A673 (cell line): ENCODE measurements at regions not wholly inside any gene's neighbourhood (a gene's known extent, or its start where the extent isn't known, plus 50 kb on each side); places are given as distances from the start of the nearest gene placed in this dataset.

Source experiments
- BruUV-seq: library from RNA; stranded (reverse); fragments of 400-500 nt; replicated peaks from 2 replicates; lab custom pipeline; 2021; lab: Mats Ljungman, UMichigan
- CTCF ChIA-PET: fragments of 300-600 bp; sonication (Branson Sonifier 250); formaldehyde crosslinking; loops from one replicate; lab custom pipeline; 2022; ENCODE audit warnings: antibody characterized with exemption; lab: Charles Lee
- POLR2A ChIA-PET: fragments of 300-600 bp; sonication (Branson Sonifier 250); formaldehyde crosslinking; loops from one replicate; lab custom pipeline; 2022; ENCODE audit warnings: antibody characterized with exemption; ENCODE audit not compliant: low non-redundant PET; lab: Charles Lee
- DNase-seq: peaks from one replicate; pipeline ENCODE4 v3.0.0-alpha.2; 2015; ENCODE audit warnings: low spot score
- H3K27ac ChIP-seq: fragments of 200-600 bp; sonication (generic); 2 replicates; pipeline ENCODE4 v1.5.1; 2016; ENCODE audit warnings: mixed run types, low read depth, mild to moderate bottlenecking, mixed read lengths, antibody characterized with exemption, low read length; ENCODE audit not compliant: poor library complexity, severe bottlenecking
- H3K27me3 ChIP-seq: fragments of 200-600 bp; sonication (generic); replicated peaks from 2 replicates; pipeline ENCODE4 v1.6.1; 2017; ENCODE audit warnings: mixed run types, low read depth, mild to moderate bottlenecking, mixed read lengths, antibody characterized with exemption, low read length; ENCODE audit not compliant: insufficient read depth, poor library complexity
- H3K36me3 ChIP-seq: fragments of 200-600 bp; sonication (generic); 2 replicates; pipeline ENCODE4 v1.6.1; 2016; ENCODE audit warnings: mixed run types, mild to moderate bottlenecking, mixed read lengths, antibody characterized with exemption, low read length; ENCODE audit not compliant: insufficient read depth, poor library complexity, severe bottlenecking
- H3K4me1 ChIP-seq: fragments of 200-600 bp; sonication (generic); 2 replicates; pipeline ENCODE4 v1.6.1; 2017; ENCODE audit warnings: mixed run types, mild to moderate bottlenecking, mixed read lengths, antibody characterized with exemption, low read length; ENCODE audit not compliant: insufficient read depth, poor library complexity, severe bottlenecking
- H3K4me3 ChIP-seq: fragments of 200-600 bp; sonication (generic); 2 replicates; pipeline ENCODE4 v1.5.1; 2016; ENCODE audit warnings: low read depth, mixed run types, mild to moderate bottlenecking, mixed read lengths, low read length; ENCODE audit not compliant: poor library complexity, severe bottlenecking
- H3K9me3 ChIP-seq: fragments of 200-600 bp; sonication (generic); 2 replicates; pipeline ENCODE4 v1.6.1; 2016; ENCODE audit warnings: mixed run types, low read depth, mild to moderate bottlenecking, mixed read lengths, antibody characterized with exemption, low read length; ENCODE audit not compliant: poor library complexity, severe bottlenecking
- EZH2 ChIP-seq: fragments of 200-600 bp; sonication (generic); IDR thresholded peaks from 2 replicates; pipeline ENCODE4 v1.6.1; 2017; ENCODE audit warnings: borderline replicate concordance, low read depth, mild to moderate bottlenecking, mixed read lengths, antibody characterized with exemption, low read length; ENCODE audit not compliant: poor library complexity, severe bottlenecking
- intact Hi-C: fragments of 100-400 bp; cut with micrococcal nuclease; formaldehyde crosslinking; loops from one replicate; pipeline ENCODE4 v1.10.0; 2022; ENCODE audit not compliant: unreplicated experiment
- TF ChIP-seq, protein P1 (sequence below): fragments of 300-800, 200-600 bp; sonication (generic); conservative IDR thresholded peaks from 2 replicates; pipeline ENCODE4 v1.5.1; 2017; ENCODE audit warnings: low read depth, mild to moderate bottlenecking, antibody characterized with exemption, low read length, moderate library complexity, mixed read lengths

GRCh38 chr2:5751873-5752482 lies 59.8 kb downstream of the SOX11 start:
- no TSS peak for BruUV-seq
- no peaks in the 10 kb centered on the region for H3K9me3 ChIP-seq
- DNase-seq: no peak
- POLR2A ChIA-PET: no interaction called here
- H3K36me3 ChIP-seq: no peaks in the 10 kb centered on the region
- CTCF ChIA-PET: no interaction called here
- no peaks in the 10 kb centered on the region for H3K4me1 ChIP-seq
- H3K27ac ChIP-seq: no peak overlapping the region
- intact Hi-C loops: no loop called here
- H3K4me3 ChIP-seq: no peak overlapping the region
- TF ChIP-seq, protein P1, sequence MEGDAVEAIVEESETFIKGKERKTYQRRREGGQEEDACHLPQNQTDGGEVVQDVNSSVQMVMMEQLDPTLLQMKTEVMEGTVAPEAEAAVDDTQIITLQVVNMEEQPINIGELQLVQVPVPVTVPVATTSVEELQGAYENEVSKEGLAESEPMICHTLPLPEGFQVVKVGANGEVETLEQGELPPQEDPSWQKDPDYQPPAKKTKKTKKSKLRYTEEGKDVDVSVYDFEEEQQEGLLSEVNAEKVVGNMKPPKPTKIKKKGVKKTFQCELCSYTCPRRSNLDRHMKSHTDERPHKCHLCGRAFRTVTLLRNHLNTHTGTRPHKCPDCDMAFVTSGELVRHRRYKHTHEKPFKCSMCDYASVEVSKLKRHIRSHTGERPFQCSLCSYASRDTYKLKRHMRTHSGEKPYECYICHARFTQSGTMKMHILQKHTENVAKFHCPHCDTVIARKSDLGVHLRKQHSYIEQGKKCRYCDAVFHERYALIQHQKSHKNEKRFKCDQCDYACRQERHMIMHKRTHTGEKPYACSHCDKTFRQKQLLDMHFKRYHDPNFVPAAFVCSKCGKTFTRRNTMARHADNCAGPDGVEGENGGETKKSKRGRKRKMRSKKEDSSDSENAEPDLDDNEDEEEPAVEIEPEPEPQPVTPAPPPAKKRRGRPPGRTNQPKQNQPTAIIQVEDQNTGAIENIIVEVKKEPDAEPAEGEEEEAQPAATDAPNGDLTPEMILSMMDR: no peak
- no peak for TF ChIP-seq EZH2
- no peaks in the 10 kb centered on the region for H3K27me3 ChIP-seq

DNA sequence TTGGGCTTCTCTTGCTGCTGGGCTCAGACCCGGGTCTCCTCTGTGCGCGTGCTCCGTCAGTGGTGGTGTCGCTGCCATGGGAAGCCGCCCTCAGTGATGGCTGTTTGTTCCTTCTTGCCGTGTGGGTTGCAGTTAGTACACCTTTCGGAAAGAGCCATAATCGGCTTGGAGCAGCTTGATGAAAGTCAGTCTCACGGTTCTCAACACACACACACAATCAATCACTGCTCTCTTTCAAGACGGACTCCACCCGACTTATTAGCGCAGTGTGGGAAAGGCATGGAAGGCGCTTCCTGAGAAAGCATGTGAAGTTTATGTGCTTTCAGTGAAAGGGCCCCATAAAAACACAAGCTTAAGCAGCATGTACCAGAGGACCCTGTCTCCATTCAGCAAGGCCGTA lies 64.1 kb downstream of the SOX11 start:
- BruUV-seq: no TSS peak
- intact Hi-C loops: no loop called here
- DNase-seq: no peak
- H3K27ac ChIP-seq: no peak overlapping the region
- H3K27me3 ChIP-seq: no peaks in the 10 kb centered on the region
- ChIA-PET CTCF (no interaction called here), POLR2A (no interaction called here)
- no peak for TF ChIP-seq EZH2
- TF ChIP-seq, protein P1: no peak
- H3K9me3 ChIP-seq: no peaks in the 10 kb centered on the region
- H3K4me3 ChIP-seq: no peak overlapping the region
- H3K4me1 ChIP-seq: no peaks in the 10 kb centered on the region
- H3K36me3 ChIP-seq: no peaks in the 10 kb centered on the region

DNA sequence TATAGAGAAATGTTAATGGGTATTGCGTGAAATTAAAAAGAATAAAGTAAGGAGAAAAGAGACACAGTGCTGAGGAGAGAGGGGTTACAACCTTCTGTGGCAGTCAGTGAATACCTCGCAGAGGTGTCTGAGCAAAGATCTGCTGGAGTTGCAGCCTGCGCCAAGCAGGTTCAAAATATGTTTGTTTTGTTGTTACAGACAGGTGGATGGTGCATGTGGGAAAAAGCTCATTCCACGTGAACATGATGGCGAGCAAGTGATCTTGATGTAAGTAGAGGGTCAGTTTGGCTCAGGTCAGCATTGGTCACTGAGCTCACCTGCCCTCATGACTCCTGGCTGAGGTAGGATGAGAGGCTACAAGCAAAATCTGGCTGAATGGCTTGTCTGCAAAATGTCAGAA lies 66.2 kb downstream of the SOX11 start:
- H3K27ac ChIP-seq: no peak overlapping the region
- no peaks in the 10 kb centered on the region for H3K27me3 ChIP-seq
- intact Hi-C loops: no loop called here
- H3K4me3 ChIP-seq: no peak overlapping the region
- POLR2A ChIA-PET: no interaction called here
- CTCF ChIA-PET: no interaction called here
- H3K4me1 ChIP-seq: no peaks in the 10 kb centered on the region
- H3K9me3 ChIP-seq: no peaks in the 10 kb centered on the region
- no peak for TF ChIP-seq EZH2
- TF ChIP-seq, protein P1: no peak
- BruUV-seq: no TSS peak
- H3K36me3 ChIP-seq: no peaks in the 10 kb centered on the region
- no peak for DNase-seq
